ENCODE measurements at regions not wholly inside any gene's neighbourhood (a gene's known extent, or its start where the extent isn't known, plus 50 kb on each side); places are given as distances from the start of the nearest gene placed in this dataset.

DNA sequence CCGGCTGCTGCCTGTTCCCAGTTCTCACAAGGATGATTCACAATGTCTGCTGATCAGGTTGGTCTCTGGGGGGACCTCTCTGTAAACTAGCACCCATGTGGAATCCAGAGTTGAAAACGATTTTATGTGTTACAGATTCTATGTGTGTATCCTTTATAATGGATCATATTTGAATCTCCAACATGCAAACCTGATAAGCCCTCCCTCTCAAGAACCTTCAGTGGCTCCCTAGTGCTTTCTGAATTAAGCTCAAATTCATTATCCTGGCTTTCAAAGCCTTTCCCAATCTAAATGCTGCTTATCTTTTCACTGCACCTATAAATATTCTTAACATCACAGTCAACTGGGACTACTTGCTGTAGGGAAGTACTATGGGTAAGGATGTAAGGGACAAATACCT lies 166.8 kb upstream of the USP24 start:
- H4K20me1 ChIP-seq (ENCODE audit: insufficient read depth, low read length, poor library complexity, severe bottlenecking): no peaks in the 10 kb centered on the region
- no peak overlapping the region for H3K9ac ChIP-seq (ENCODE audit: low read depth, low read length, poor library complexity, severe bottlenecking)
- H3K79me2 ChIP-seq (ENCODE audit: insufficient read depth, low read length): no peaks in the 10 kb centered on the region
- no peak overlapping the region for H3K4me2 ChIP-seq (ENCODE audit: low read depth, low read length, poor library complexity, severe bottlenecking)
- no peaks in the 10 kb centered on the region for H3K9me3 ChIP-seq (ENCODE audit: insufficient read depth, low read depth, low read length)
- no peaks in the 10 kb centered on the region for H3K27me3 ChIP-seq (ENCODE audit: insufficient read depth, low read length, poor library complexity, severe bottlenecking)
- no peaks in the 10 kb centered on the region for H3F3A ChIP-seq (ENCODE audit: low read depth)
- H3K36me3 ChIP-seq (ENCODE audit: insufficient read depth, low read length): no peaks in the 10 kb centered on the region
- H2AFZ ChIP-seq (ENCODE audit: low read length): no peak overlapping the region
- H3K4me3 ChIP-seq (ENCODE audit: low read length, poor library complexity, severe bottlenecking): no peak overlapping the region
- peaks cover 11% of the 10 kb centered on the region for H3K4me1 ChIP-seq (ENCODE audit: insufficient read depth, low read length, poor library complexity, severe bottlenecking)
- H3K9me2 ChIP-seq (replicated peaks; ENCODE audit: low read depth, low read length): no peaks in the 10 kb centered on the region
- TF ChIP-seq EZH2phosphoT487 (IDR thresholded peaks at IDR 0.05; ENCODE audit: borderline replicate concordance): no peak
- TF ChIP-seq, protein P1, sequence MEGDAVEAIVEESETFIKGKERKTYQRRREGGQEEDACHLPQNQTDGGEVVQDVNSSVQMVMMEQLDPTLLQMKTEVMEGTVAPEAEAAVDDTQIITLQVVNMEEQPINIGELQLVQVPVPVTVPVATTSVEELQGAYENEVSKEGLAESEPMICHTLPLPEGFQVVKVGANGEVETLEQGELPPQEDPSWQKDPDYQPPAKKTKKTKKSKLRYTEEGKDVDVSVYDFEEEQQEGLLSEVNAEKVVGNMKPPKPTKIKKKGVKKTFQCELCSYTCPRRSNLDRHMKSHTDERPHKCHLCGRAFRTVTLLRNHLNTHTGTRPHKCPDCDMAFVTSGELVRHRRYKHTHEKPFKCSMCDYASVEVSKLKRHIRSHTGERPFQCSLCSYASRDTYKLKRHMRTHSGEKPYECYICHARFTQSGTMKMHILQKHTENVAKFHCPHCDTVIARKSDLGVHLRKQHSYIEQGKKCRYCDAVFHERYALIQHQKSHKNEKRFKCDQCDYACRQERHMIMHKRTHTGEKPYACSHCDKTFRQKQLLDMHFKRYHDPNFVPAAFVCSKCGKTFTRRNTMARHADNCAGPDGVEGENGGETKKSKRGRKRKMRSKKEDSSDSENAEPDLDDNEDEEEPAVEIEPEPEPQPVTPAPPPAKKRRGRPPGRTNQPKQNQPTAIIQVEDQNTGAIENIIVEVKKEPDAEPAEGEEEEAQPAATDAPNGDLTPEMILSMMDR (conservative IDR thresholded peaks at IDR 0.05; ENCODE audit: low read length): no peak

DNA sequence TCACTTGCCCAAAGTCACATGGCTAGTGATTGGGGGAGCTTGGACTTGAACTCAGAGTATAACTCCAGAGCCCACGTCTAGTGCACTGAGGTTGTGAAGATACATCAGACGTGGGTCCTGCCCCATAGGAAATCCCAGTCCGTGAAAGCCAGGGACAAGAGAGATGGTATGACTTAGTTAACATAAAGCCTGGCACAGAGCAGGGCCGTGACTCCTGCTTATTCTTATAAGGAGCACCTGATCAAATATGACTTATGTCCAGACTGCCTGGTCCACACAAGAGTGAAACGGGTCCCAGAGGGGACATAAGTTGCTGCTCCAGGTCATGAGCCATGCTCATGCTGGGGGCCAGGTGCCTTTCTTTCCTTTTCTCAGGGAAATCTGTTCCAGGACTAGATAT lies 166.3 kb upstream of the USP24 start:
- H3K4me1 ChIP-seq (ENCODE audit: insufficient read depth, low read length, poor library complexity, severe bottlenecking): peaks cover 11% of the 10 kb centered on the region
- H3K36me3 ChIP-seq (ENCODE audit: insufficient read depth, low read length): no peaks in the 10 kb centered on the region
- H3K9ac ChIP-seq (ENCODE audit: low read depth, low read length, poor library complexity, severe bottlenecking): no peak overlapping the region
- no peaks in the 10 kb centered on the region for H3K9me3 ChIP-seq (ENCODE audit: insufficient read depth, low read depth, low read length)
- H3K79me2 ChIP-seq (ENCODE audit: insufficient read depth, low read length): no peaks in the 10 kb centered on the region
- H3K4me2 ChIP-seq (ENCODE audit: low read depth, low read length, poor library complexity, severe bottlenecking): no peak overlapping the region
- H3K27me3 ChIP-seq (ENCODE audit: insufficient read depth, low read length, poor library complexity, severe bottlenecking): no peaks in the 10 kb centered on the region
- no peaks in the 10 kb centered on the region for H4K20me1 ChIP-seq (ENCODE audit: insufficient read depth, low read length, poor library complexity, severe bottlenecking)
- no peak overlapping the region for H3K4me3 ChIP-seq (ENCODE audit: low read length, poor library complexity, severe bottlenecking)
- H2AFZ ChIP-seq (ENCODE audit: low read length): no peak overlapping the region
- TF ChIP-seq, protein P1 (conservative IDR thresholded peaks at IDR 0.05; ENCODE audit: low read length): no peak
- no peak for TF ChIP-seq EZH2phosphoT487 (IDR thresholded peaks at IDR 0.05; ENCODE audit: borderline replicate concordance)
- H3F3A ChIP-seq (ENCODE audit: low read depth): no peaks in the 10 kb centered on the region
- no peaks in the 10 kb centered on the region for H3K9me2 ChIP-seq (replicated peaks; ENCODE audit: low read depth, low read length)

DNA sequence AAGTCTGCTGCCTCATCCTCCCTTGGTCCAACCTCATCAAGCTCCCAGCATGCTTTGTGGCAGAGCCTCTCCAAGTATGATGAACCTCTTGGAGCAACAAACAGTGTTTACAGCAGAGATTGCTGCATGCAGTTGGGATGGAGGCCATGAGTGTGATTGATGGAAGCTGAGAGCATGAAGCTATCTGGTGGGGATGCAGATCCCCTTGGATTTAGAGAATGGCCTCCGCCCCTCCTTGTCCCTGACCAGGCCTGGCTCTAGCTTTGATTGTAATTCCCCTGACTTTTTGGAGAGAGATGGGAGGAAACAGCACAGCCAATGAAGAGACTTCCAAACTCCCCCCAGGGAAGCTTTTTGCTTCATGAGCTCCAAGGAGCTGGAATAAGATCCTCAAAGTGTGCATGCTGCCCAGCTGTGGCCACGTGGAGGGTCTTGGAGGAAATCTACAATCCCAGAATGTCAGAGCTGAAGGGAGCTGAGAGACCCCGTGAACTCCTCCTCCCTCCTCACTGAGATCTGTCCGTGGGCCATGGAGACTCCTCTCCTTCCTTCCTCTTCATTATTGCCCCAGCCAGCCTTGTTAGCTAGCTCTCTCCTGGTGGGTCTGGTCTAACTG lies 165.3 kb upstream of the USP24 start:
- H3F3A ChIP-seq (ENCODE audit: low read depth): no peaks in the 10 kb centered on the region
- no peak overlapping the region for H3K4me2 ChIP-seq (ENCODE audit: low read depth, low read length, poor library complexity, severe bottlenecking)
- no peak overlapping the region for H2AFZ ChIP-seq (ENCODE audit: low read length)
- TF ChIP-seq, protein P1 (conservative IDR thresholded peaks at IDR 0.05; ENCODE audit: low read length): no peak
- no peak for TF ChIP-seq EZH2phosphoT487 (IDR thresholded peaks at IDR 0.05; ENCODE audit: borderline replicate concordance)
- H3K27me3 ChIP-seq (ENCODE audit: insufficient read depth, low read length, poor library complexity, severe bottlenecking): no peaks in the 10 kb centered on the region
- H3K9me3 ChIP-seq (ENCODE audit: insufficient read depth, low read depth, low read length): no peaks in the 10 kb centered on the region
- H4K20me1 ChIP-seq (ENCODE audit: insufficient read depth, low read length, poor library complexity, severe bottlenecking): no peaks in the 10 kb centered on the region
- no peak overlapping the region for H3K4me3 ChIP-seq (ENCODE audit: low read length, poor library complexity, severe bottlenecking)
- H3K79me2 ChIP-seq (ENCODE audit: insufficient read depth, low read length): no peaks in the 10 kb centered on the region
- no peak overlapping the region for H3K9ac ChIP-seq (ENCODE audit: low read depth, low read length, poor library complexity, severe bottlenecking)
- H3K4me1 ChIP-seq (ENCODE audit: insufficient read depth, low read length, poor library complexity, severe bottlenecking): peaks cover 11% of the 10 kb centered on the region
- no peaks in the 10 kb centered on the region for H3K9me2 ChIP-seq (replicated peaks; ENCODE audit: low read depth, low read length)
- H3K36me3 ChIP-seq (ENCODE audit: insufficient read depth, low read length): no peaks in the 10 kb centered on the region

Measured in Loucy (cell line).